NOMO-1 treated with dmso at 0.1 percent for 144 hours (cell line): ENCODE measurements at regions not wholly inside any gene's neighbourhood (a gene's known extent, or its start where the extent isn't known, plus 50 kb on each side); places are given as distances from the start of the nearest gene placed in this dataset.

Experiments used
- DNase-seq: peaks from one replicate; lab custom pipeline; 2025; ENCODE audit not compliant: unreplicated experiment; lab: John Stamatoyannopoulos, UW

DNA sequence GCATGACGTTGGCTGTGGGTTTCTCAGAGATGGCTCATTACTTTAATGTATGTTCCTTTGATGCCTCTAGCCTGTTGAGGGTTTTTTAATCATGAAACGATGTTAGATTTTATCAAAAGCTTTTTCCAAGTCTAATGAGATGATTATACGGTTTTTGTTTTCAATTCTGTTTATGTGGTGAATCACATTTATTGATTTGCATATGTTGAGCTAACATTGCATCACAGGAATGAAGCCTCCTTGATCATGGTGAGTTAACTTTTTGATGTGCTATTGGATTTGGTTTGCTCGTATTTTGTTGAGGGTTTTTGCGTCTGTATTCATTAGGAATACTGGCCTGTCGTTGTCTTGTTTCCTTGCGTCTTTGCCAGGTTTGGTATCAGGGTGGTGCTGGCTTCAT lies 52.3 kb upstream of the PTPN12 start:
- DNase-seq: no peak

DNA sequence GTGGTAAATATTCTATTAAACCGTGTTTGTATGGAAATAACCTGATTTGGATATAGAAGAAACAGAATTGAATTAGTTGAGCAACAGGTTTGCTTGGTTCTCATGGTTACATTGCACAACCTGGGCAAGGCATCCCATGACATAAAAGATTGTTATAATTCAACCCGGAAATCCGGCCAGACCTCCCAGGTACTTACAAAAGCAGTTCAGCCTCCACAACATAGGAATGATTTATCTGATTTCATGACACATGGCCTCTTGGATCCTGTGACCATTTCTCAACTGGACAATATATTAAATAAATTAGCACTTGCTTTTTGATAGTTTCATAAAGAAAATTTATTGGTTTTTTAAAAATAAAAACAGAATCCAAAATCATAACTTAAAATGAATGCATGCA lies 55.1 kb upstream of the PTPN12 start:
- DNase-seq: peak; percentile 55

DNA sequence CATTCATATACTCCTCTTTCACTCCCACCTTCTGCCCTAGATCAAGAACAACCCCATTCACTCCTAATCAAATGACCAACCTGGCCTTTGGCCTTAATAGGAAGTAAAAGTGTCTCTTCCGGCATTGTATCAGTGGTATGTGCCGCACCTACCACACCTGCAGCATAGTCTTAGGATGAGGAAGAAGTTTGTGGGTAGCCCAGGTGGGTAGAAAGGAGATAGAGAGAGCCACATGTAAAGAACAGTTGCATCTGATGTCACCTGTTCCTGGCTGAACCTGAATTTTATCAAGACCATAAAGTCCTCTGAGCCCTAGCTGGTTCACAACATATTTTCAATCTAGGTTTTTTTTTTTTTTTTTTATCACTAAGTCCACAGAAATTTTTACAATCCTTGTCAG lies 55.5 kb upstream of the PTPN12 start:
- no peak for DNase-seq

DNA sequence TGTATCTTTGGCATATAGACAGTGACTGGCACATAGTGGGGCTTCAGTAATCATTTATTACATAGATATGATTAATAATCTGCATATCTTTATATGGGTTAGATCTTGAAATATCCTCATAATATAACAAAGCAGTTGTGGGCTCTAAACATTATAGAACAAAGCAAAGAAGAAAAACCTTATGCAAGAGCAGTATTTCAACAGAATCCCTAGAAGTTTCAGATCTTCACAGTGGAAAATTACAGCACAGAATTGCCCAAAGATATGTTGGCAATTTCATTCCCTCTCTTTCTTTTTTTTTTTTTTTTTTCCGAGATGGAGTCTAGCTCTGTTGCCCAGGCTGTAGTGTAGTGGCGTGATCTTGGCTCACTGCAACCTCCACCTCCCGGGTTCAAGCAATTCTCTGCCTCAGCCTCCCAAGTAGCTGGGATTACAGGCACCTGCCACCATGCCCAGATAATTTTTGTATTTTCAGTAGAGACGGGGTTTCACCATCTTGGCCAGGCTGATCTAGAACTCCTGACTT lies 56.9 kb upstream of the PTPN12 start:
- peak; percentile 53 for DNase-seq

DNA sequence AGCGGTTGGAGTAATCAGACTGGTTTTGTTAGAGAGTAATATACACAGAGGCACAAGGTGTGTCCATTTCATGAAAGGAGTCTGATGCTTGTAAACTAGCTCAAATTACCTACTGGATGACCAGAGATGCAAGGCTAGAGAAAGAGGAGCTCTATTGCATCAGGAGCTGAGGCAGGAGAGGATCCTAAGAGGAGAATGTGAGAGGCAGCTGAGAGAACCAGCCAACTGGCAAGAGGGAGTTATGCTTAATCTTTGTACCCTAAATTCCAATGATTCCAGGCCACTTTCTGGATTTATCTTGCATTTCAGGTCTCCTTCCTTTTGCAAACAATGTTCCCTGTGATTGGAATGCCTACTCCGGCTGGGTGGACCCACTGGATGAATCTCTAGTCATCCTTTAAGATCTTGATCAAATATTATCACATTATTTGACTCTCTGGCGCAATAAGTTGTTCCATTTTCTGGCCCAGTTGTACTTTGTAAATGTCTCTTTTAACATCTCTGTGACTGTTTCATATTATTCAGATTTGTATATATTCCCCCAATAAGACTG lies 57.5 kb upstream of the PTPN12 start:
- no peak for DNase-seq

DNA sequence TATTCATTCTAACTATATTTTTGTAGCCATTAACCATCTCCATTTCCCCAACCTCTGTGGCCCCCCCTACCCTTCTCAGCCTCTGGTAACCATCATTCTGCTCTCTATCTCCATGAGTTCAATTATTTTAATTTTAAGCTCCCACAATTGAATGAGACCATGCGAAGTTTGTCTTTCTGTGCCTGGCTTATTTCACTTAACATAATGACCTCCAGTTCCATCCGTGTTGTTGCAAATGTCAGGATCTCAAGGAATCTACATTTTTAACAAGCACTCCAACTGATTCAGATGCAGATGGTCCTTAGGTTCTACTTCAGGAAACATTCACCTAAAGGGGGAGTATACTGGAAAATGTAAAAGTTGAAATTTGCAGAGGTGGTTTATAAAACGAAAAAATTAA lies 60.2 kb upstream of the PTPN12 start:
- DNase-seq: no peak

DNA sequence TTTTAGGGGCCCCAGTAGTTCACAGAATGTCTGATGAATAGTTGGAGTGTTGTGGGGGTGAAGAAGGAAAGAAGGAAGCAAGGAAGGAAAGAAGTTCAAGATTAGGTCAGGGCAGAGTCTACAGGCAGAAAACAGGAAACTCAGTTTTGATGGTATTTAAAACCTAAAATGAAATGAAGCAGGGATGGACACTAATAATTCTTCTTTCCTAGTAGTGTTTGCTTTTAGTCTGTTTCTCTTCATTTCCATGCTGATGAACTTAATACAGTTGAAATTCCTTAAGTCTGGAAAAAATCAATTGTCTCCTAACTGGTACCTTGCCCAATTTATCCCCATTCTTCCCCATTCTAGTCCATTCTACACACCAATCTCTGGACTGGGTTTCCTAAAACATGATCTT lies 59.0 kb upstream of the GSAP start:
- DNase-seq: peak; percentile 28

DNA sequence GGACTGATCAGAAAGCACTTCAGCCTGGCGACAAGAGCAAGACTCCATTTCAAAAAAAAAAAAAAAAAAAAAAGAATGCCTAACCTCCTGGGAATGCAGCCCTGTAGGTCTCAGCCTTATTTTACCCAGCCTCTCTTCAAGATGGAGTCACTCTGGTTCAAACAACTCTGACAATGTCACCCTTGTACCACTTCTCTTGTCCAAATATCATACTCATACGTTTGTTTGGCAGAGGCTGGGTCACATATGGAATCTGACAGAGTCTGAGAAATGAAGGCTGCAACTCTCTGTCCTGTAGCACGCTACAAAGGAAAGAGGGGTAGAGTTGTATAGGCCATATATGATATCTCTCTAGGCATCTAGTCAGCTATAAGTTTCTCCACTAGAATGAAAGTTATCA lies 58.6 kb upstream of the GSAP start:
- no peak for DNase-seq

DNA sequence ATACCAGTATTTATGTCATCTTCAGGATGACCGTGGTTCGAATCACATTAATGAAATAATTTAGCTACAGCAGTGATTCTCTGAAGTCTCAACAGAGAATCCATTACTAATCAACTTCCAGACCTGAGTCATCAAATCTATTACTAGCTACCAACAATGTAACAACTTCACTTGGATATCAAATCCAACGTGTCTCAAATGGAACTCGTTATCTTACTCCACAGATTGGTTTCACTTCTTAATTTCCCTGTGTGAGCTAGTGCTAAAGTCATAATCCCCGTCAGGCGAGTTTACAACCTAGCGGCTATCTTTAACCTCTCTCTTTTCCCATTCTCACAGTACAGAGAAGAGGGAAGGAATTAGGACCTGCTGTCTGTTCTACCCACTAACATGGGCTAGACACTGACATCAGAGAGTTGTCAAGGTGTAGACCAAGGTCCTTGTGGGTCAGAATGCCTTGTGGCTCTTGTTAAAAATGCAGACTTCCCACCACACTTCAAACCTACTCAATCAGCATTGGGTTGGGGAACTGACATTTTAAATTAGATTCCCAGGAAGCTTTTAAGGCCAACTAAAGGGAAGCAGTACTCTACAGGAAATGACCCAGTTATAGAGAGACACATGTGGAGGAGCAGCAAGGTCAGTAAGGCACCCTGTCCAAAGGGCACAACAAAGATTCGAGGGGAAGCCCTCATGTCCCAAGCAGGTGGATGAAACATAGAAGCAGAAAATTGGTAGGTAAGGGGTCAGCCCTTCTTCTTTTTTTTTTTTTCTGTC lies 57.3 kb upstream of the GSAP start:
- DNase-seq: peak; percentile 82

DNA sequence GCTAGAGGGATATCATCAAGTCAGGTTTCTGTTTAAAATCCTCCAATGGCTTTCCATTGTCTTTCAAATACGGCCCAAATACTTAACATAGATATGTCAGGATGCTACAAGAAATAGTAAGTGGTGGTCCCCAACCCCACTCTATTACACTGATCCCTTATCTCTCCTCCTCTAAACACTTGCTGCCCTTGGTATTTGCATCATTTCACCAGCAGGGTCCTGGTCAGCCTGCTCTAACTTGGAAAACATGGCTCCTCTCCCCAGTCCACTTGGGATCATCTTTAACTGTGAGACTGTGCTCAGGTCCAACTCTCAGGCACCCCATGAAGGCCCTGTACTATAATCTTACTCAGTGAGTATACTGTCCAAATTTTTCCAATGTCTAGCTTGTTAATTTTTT lies 53.8 kb upstream of the GSAP start:
- no peak for DNase-seq

DNA sequence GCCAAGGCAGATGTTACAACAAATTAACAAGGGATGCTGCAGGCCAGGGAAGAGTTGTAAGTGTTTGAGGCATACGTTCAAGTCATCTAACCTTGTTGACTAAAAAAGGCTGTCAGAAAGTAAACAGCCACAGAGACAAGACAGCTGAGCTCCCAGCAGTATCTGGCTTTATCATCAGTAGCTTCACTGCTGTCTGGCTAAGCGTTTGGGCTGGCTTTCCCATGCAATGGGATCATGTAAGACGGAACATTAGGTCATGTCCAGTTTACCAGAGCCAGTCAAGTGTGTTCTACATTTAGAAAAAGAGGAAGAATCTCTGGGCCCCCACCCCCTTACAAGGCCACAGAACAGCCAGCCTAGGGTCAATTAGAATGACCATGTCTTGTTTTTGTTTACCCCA lies 51.3 kb upstream of the GSAP start:
- DNase-seq: peak; percentile 33

DNA sequence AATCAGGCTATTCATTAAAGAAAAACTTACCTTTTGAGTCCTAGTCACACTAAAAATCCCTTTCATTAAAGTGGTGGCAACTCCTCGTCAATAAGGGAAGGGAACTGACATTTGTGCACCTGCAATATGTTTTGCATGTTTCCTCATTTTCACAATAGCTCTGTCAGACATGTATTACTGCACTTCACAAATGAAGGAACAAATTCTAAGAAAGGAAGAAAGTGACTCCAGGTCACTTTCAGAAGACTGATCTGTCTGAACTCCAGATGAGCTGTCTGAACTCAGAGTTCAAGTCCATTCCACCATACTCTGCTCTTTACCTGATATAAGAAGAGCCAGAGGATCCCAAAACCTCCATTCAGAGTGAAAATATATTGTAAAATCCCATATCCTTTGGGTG lies 50.3 kb upstream of the GSAP start:
- peak; percentile 67 for DNase-seq
